HAP-1 (cell line): ENCODE measurements at regions not wholly inside any gene's neighbourhood (a gene's known extent, or its start where the extent isn't known, plus 50 kb on each side); places are given as distances from the start of the nearest gene placed in this dataset.
"Not testable (repeated sequence)": the region's sequence is repeated elsewhere in the genome, so short reads cannot be mapped to it uniquely, and the experiment has no call there.

Experiments used
- DNase-seq, 2 experiments: peaks; one replicate each; pipeline ENCODE4 v3.0.0-alpha.2; 2016 to 2020; ENCODE audit warnings: low spot score in 2 of 2
- H3K27me3 ChIP-seq: fragments of 250-450 bp; sonication (Bioruptor Pico); 2 replicates; pipeline ENCODE4 v1.5.1; 2020; ENCODE audit warnings: low read depth, mild to moderate bottlenecking, moderate library complexity
- H3K36me3 ChIP-seq: fragments of 250-450 bp; sonication (Bioruptor Pico); replicated peaks from 2 replicates; pipeline ENCODE4 v1.5.1; 2020; ENCODE audit warnings: mild to moderate bottlenecking
- H3K4me1 ChIP-seq: fragments of 250-450 bp; sonication (Bioruptor Pico); 2 replicates; pipeline ENCODE4 v1.5.1; 2020; ENCODE audit warnings: mild to moderate bottlenecking
- H3K4me3 ChIP-seq: fragments of 250-450 bp; sonication (Bioruptor Pico); 2 replicates; pipeline ENCODE4 v1.5.1; 2020; ENCODE audit warnings: mild to moderate bottlenecking, moderate library complexity
- H3K9me3 ChIP-seq: fragments of 250-450 bp; sonication (Bioruptor Pico); 2 replicates; pipeline ENCODE4 v1.5.1; 2020; ENCODE audit warnings: mild to moderate bottlenecking, moderate library complexity
- in situ Hi-C: fragments of 300-500 bp; cut with MboI; formaldehyde crosslinking; loops from 3 replicates; pipeline ENCODE4 v1.14.3; 2020; ENCODE audit warnings: low sequenced_read_pairs, inconsistent platforms, mixed read lengths

- Histone ChIP-seq H3K9me3 (no peaks in the 10 kb centered on the region), H3K4me3 (no peak overlapping the region), H3K4me1 (peaks cover 8% of the 10 kb centered on the region), H3K36me3 (no peaks in the 10 kb centered on the region), H3K27me3 (no peaks in the 10 kb centered on the region)
- in situ Hi-C loops = no loop called here
- no peak for DNase-seq
Observed at GRCh38 chr4:162977788-162978187, 188.9 kb downstream of the NAF1 start.

- DNase-seq = peak; percentile 46 to 74
- H3K9me3 ChIP-seq = no peaks in the 10 kb centered on the region
- no peak overlapping the region for H3K4me3 ChIP-seq
- no peaks in the 10 kb centered on the region for H3K27me3 ChIP-seq
- in situ Hi-C loops = no loop called here
- no peaks in the 10 kb centered on the region for H3K36me3 ChIP-seq
- H3K4me1 ChIP-seq = peaks cover 23% of the 10 kb centered on the region
Observed at GRCh38 chr4:162972661-162973330, 193.9 kb downstream of the NAF1 start.

GRCh38 chr4:162969194-162969593 is 197.5 kb downstream of the NAF1 start:
- no peak for DNase-seq
- no peak overlapping the region for H3K4me3 ChIP-seq
- no peaks in the 10 kb centered on the region for H3K36me3 ChIP-seq
- H3K27me3 ChIP-seq = no peaks in the 10 kb centered on the region
- H3K9me3 ChIP-seq = no peaks in the 10 kb centered on the region
- in situ Hi-C loops = no loop called here
- H3K4me1 ChIP-seq = peaks cover 23% of the 10 kb centered on the region

- H3K9me3 ChIP-seq, in situ Hi-C loops, H3K27me3 ChIP-seq, H3K4me1 ChIP-seq, H3K36me3 ChIP-seq, DNase-seq, H3K4me3 ChIP-seq: not testable (repeated sequence)
Observed at GRCh38 chr4:162965978-162966377, 200.7 kb downstream of the NAF1 start.

GRCh38 chr4:162959046-162959445 is 207.6 kb downstream of the NAF1 start:
- peak in 1 of 2 experiments; percentile 16 for DNase-seq
- in situ Hi-C loops = no loop called here
- no peaks in the 10 kb centered on the region for H3K9me3 ChIP-seq

GRCh38 chr4:162957521-162958143 is 209.1 kb downstream of the NAF1 start:
- Histone ChIP-seq H3K4me1 (no peaks in the 10 kb centered on the region), H3K4me3 (no peak overlapping the region), H3K9me3 (no peaks in the 10 kb centered on the region), H3K27me3 (no peaks in the 10 kb centered on the region), H3K36me3 (no peaks in the 10 kb centered on the region)
- DNase-seq = no peak
- in situ Hi-C loops = no loop called here

More at GRCh38 chr4:162959046-162959445, 207.6 kb downstream of the NAF1 start:
- no peaks in the 10 kb centered on the region for H3K36me3 ChIP-seq
- no peaks in the 10 kb centered on the region for H3K27me3 ChIP-seq
- H3K4me1 ChIP-seq = no peaks in the 10 kb centered on the region
- no peak overlapping the region for H3K4me3 ChIP-seq

- in situ Hi-C loops = no loop called here
- Histone ChIP-seq H3K27me3 (no peaks in the 10 kb centered on the region), H3K36me3 (no peaks in the 10 kb centered on the region), H3K9me3 (no peaks in the 10 kb centered on the region), H3K4me3 (no peak overlapping the region), H3K4me1 (no peaks in the 10 kb centered on the region)
- no peak for DNase-seq
Observed at GRCh38 chr4:162954976-162955375, 211.7 kb downstream of the NAF1 start.

- H3K4me1 ChIP-seq = no peaks in the 10 kb centered on the region
- no peaks in the 10 kb centered on the region for H3K27me3 ChIP-seq
- no peak overlapping the region for H3K4me3 ChIP-seq
- H3K9me3 ChIP-seq = no peaks in the 10 kb centered on the region
- H3K36me3 ChIP-seq = no peaks in the 10 kb centered on the region
- DNase-seq = no peak
- in situ Hi-C loops = no loop called here
Observed at GRCh38 chr4:162952232-162952631, 214.5 kb downstream of the NAF1 start.

- no peaks in the 10 kb centered on the region for H3K36me3 ChIP-seq
- no peaks in the 10 kb centered on the region for H3K4me1 ChIP-seq
- no peaks in the 10 kb centered on the region for H3K27me3 ChIP-seq
- no peak for DNase-seq
- in situ Hi-C loops = no loop called here
- H3K9me3 ChIP-seq = no peaks in the 10 kb centered on the region
- no peak overlapping the region for H3K4me3 ChIP-seq
Observed at GRCh38 chr4:162945713-162946112, 221.0 kb downstream of the NAF1 start.

- DNase-seq = no peak
- H3K4me3 ChIP-seq = no peak overlapping the region
- H3K4me1 ChIP-seq = no peaks in the 10 kb centered on the region
- H3K36me3 ChIP-seq = no peaks in the 10 kb centered on the region; the same call in 1 of the 2 replicates
- H3K9me3 ChIP-seq = no peaks in the 10 kb centered on the region
- in situ Hi-C loops = no loop called here
- H3K27me3 ChIP-seq = no peaks in the 10 kb centered on the region
Observed at GRCh38 chr4:162943263-162943662, 223.4 kb downstream of the NAF1 start.

- in situ Hi-C loops = no loop called here
- Histone ChIP-seq H3K9me3 (no peaks in the 10 kb centered on the region), H3K4me1 (no peaks in the 10 kb centered on the region), H3K27me3 (no peaks in the 10 kb centered on the region), H3K36me3 (no peaks in the 10 kb centered on the region; the same call in 1 of the 2 replicates), H3K4me3 (no peak overlapping the region)
- DNase-seq = no peak
Observed at GRCh38 chr4:162938738-162939485, 227.8 kb downstream of the NAF1 start.

- H3K4me3 ChIP-seq = no peak overlapping the region
- H3K27me3 ChIP-seq = no peaks in the 10 kb centered on the region
- H3K9me3 ChIP-seq = no peaks in the 10 kb centered on the region
- in situ Hi-C loops = no loop called here
- H3K36me3 ChIP-seq = no peaks in the 10 kb centered on the region; the same call in 1 of the 2 replicates
- DNase-seq = no peak
- H3K4me1 ChIP-seq = no peaks in the 10 kb centered on the region
Observed at GRCh38 chr4:162935214-162935613, 231.5 kb downstream of the NAF1 start.

- no peaks in the 10 kb centered on the region for H3K36me3 ChIP-seq
- DNase-seq = no peak
- no peak overlapping the region for H3K4me3 ChIP-seq
- no peaks in the 10 kb centered on the region; the same call in 1 of the 2 replicates for H3K27me3 ChIP-seq
- no peaks in the 10 kb centered on the region for H3K4me1 ChIP-seq
- no peaks in the 10 kb centered on the region for H3K9me3 ChIP-seq
- in situ Hi-C loops = no loop called here
Observed at GRCh38 chr4:162931286-162931685, 235.4 kb downstream of the NAF1 start.

- Histone ChIP-seq H3K36me3 (no peaks in the 10 kb centered on the region), H3K4me3 (no peak overlapping the region), H3K27me3 (peaks cover 9% of the 10 kb centered on the region; the same call in 1 of the 2 replicates), H3K4me1 (peaks cover 3% of the 10 kb centered on the region), H3K9me3 (no peaks in the 10 kb centered on the region)
- DNase-seq = no peak
- in situ Hi-C loops = no loop called here
Observed at GRCh38 chr4:162921178-162921785, 245.4 kb downstream of the NAF1 start.
